ENCODE measurements at regions not wholly inside any gene's neighbourhood (a gene's known extent, or its start where the extent isn't known, plus 50 kb on each side); places are given as distances from the start of the nearest gene placed in this dataset.
"Not testable (repeated sequence)": the region's sequence is repeated elsewhere in the genome, so short reads cannot be mapped to it uniquely, and the experiment has no call there.

GRCh38 chr18:29465526-29465925 lies 1288.6 kb upstream of the CDH2 start:
- DNase-seq = no peak

- DNase-seq = no peak
Observed at GRCh38 chr18:29459972-29460371, 1283.0 kb upstream of the CDH2 start.

GRCh38 chr18:29457316-29457889 lies 1280.5 kb upstream of the CDH2 start:
- no peak for DNase-seq

GRCh38 chr18:29449424-29449823 lies 1272.5 kb upstream of the CDH2 start:
- DNase-seq = no peak

- no peak for DNase-seq
Observed at GRCh38 chr18:29439398-29439797, 1262.5 kb upstream of the CDH2 start.

- no peak for DNase-seq
Observed at GRCh38 chr18:29436459-29436858, 1259.5 kb upstream of the CDH2 start.

GRCh38 chr18:29434650-29435049 lies 1257.7 kb upstream of the CDH2 start:
- no peak for DNase-seq

GRCh38 chr18:29430416-29430815 lies 1253.5 kb upstream of the CDH2 start:
- DNase-seq = no peak

GRCh38 chr18:29418136-29418535 lies 1241.2 kb upstream of the CDH2 start:
- no peak for DNase-seq

- no peak for DNase-seq
Observed at GRCh38 chr18:29406996-29407395, 1230.1 kb upstream of the CDH2 start.

GRCh38 chr18:29397536-29397935 lies 1220.6 kb upstream of the CDH2 start:
- no peak for DNase-seq

- no peak for DNase-seq
Observed at GRCh38 chr18:29383311-29384273, 1206.7 kb upstream of the CDH2 start.

- DNase-seq = no peak
Observed at GRCh38 chr18:29378651-29379136, 1201.8 kb upstream of the CDH2 start.

GRCh38 chr18:29377346-29377745 lies 1200.4 kb upstream of the CDH2 start:
- no peak for DNase-seq

- DNase-seq = no peak
Observed at GRCh38 chr18:29373000-29373399, 1196.1 kb upstream of the CDH2 start.

GRCh38 chr18:29361843-29362242 lies 1184.9 kb upstream of the CDH2 start:
- DNase-seq = no peak

GRCh38 chr18:29360659-29361058 lies 1183.7 kb upstream of the CDH2 start:
- DNase-seq = not testable (repeated sequence)

GRCh38 chr18:29359222-29359621 lies 1182.3 kb upstream of the CDH2 start:
- not testable (repeated sequence) for DNase-seq

- DNase-seq = no peak
Observed at GRCh38 chr18:29351171-29351570, 1174.2 kb upstream of the CDH2 start.

GRCh38 chr18:29328932-29329331 lies 1152.0 kb upstream of the CDH2 start:
- no peak for DNase-seq

- no peak for DNase-seq
Observed at GRCh38 chr18:29326214-29326613, 1149.3 kb upstream of the CDH2 start.

- no peak for DNase-seq
Observed at GRCh38 chr18:29321561-29321960, 1144.6 kb upstream of the CDH2 start.

- DNase-seq = no peak
Observed at GRCh38 chr18:29313312-29313711, 1136.4 kb upstream of the CDH2 start.

GRCh38 chr18:29311580-29311979 lies 1134.7 kb upstream of the CDH2 start:
- DNase-seq = no peak

Measured in activated gamma-delta T cell treated with Interleukin-2 at 50 U/mL for 16 hours (primary cell).